HCT116 (cell line): ENCODE measurements at regions not wholly inside any gene's neighbourhood (a gene's known extent, or its start where the extent isn't known, plus 50 kb on each side); places are given as distances from the start of the nearest gene placed in this dataset.

ENCODE experiments used
- CBX3 ChIP-seq: IDR thresholded peaks from 2 replicates; pipeline ENCODE4 v1.6.1; 2012; ENCODE audit warnings: low read depth
- CEBPB ChIP-seq: IDR thresholded peaks from 2 replicates; pipeline ENCODE4 v1.6.1; 2012; ENCODE audit warnings: low read depth
- CTCF ChIP-seq, 3 experiments: fragments of 200-600 bp in 1 of 3; sonication (generic) in 1 of 3; IDR thresholded peaks in 2 of 3; conservative IDR thresholded peaks in 1 of 3; 2 replicates each; pipeline ENCODE4 v1.5.1; 2012 to 2017; ENCODE audit warnings: low read depth in 2 of 3, low read length in 2 of 3, antibody characterized with exemption in 1 of 3, borderline replicate concordance in 1 of 3, control low read depth in 1 of 3, mild to moderate bottlenecking in 1 of 3, mixed read lengths in 1 of 3, mixed run types in 1 of 3, moderate library complexity in 1 of 3; ENCODE audit not compliant: insufficient read depth in 1 of 3
- EGR1 ChIP-seq: IDR thresholded peaks from 2 replicates; pipeline ENCODE4 v1.6.1; 2012; ENCODE audit warnings: low read depth
- EZH2 ChIP-seq: fragments of 200-600 bp; sonication (generic); IDR thresholded peaks from 2 replicates; pipeline ENCODE4 v1.6.1; 2017; ENCODE audit warnings: antibody characterized with exemption, mixed run types
- EZH2phosphoT487 ChIP-seq: fragments of 200-600 bp; IDR thresholded peaks from 2 replicates; pipeline ENCODE4 v1.6.1; 2018; ENCODE audit warnings: antibody characterized with exemption, borderline replicate concordance
- POLR2A ChIP-seq: IDR thresholded peaks from 2 replicates; pipeline ENCODE4 v1.7.0; 2011; ENCODE audit warnings: borderline replicate concordance; ENCODE audit not compliant: insufficient read depth, insufficient read length; ENCODE audit errors: extremely low read depth
- POLR2AphosphoS5 ChIP-seq: IDR thresholded peaks from 2 replicates; pipeline ENCODE4 v1.6.1; 2011; ENCODE audit warnings: mild to moderate bottlenecking, low read depth, low read length, moderate library complexity
- SIN3A ChIP-seq: IDR thresholded peaks from 2 replicates; pipeline ENCODE4 v1.6.1; 2012; ENCODE audit warnings: low read depth
- TCF7L2 ChIP-seq: IDR thresholded peaks from 2 replicates; pipeline ENCODE4 v1.7.0; 2011; ENCODE audit warnings: borderline replicate concordance, inconsistent platforms; ENCODE audit not compliant: insufficient read depth, insufficient read length; ENCODE audit errors: extremely low read depth
- YY1 ChIP-seq: IDR thresholded peaks from 2 replicates; pipeline ENCODE4 v1.6.1; 2011; ENCODE audit warnings: low read length, low read depth, moderate library complexity, mild to moderate bottlenecking; ENCODE audit not compliant: insufficient replicate concordance; ENCODE audit errors: extremely low read depth
- ZNF274 ChIP-seq: fragments of 200-500 bp; sonication (Bioruptor generic); IDR thresholded peaks from 2 replicates; pipeline ENCODE4 v1.6.1; 2014; ENCODE audit warnings: mild to moderate bottlenecking, low read depth, low read length, inconsistent platforms
- TF ChIP-seq, protein P1 (sequence below): IDR thresholded peaks from 2 replicates; pipeline ENCODE4 v1.6.1; 2012; ENCODE audit warnings: low read depth
- TF ChIP-seq, protein P2 (sequence below): IDR thresholded peaks from 2 replicates; pipeline ENCODE4 v1.6.1; 2012

- TF ChIP-seq POLR2AphosphoS5: no peak
- no peak for TF ChIP-seq CBX3
- TF ChIP-seq POLR2A: no peak
- TF ChIP-seq YY1: no peak
- no peak for TF ChIP-seq CTCF (IDR thresholded peaks at IDR 0.05 in 2 of 3, conservative IDR thresholded peaks at IDR 0.05 in 1 of 3; ENCODE audit: borderline replicate concordance in 1 of 3, insufficient read depth in 1 of 3, low read depth in 2 of 3, low read length in 2 of 3)
- TF ChIP-seq, protein P1, sequence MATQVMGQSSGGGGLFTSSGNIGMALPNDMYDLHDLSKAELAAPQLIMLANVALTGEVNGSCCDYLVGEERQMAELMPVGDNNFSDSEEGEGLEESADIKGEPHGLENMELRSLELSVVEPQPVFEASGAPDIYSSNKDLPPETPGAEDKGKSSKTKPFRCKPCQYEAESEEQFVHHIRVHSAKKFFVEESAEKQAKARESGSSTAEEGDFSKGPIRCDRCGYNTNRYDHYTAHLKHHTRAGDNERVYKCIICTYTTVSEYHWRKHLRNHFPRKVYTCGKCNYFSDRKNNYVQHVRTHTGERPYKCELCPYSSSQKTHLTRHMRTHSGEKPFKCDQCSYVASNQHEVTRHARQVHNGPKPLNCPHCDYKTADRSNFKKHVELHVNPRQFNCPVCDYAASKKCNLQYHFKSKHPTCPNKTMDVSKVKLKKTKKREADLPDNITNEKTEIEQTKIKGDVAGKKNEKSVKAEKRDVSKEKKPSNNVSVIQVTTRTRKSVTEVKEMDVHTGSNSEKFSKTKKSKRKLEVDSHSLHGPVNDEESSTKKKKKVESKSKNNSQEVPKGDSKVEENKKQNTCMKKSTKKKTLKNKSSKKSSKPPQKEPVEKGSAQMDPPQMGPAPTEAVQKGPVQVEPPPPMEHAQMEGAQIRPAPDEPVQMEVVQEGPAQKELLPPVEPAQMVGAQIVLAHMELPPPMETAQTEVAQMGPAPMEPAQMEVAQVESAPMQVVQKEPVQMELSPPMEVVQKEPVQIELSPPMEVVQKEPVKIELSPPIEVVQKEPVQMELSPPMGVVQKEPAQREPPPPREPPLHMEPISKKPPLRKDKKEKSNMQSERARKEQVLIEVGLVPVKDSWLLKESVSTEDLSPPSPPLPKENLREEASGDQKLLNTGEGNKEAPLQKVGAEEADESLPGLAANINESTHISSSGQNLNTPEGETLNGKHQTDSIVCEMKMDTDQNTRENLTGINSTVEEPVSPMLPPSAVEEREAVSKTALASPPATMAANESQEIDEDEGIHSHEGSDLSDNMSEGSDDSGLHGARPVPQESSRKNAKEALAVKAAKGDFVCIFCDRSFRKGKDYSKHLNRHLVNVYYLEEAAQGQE: no peak
- TF ChIP-seq EZH2: no peak
- TF ChIP-seq SIN3A: no peak
- TF ChIP-seq, protein P2, sequence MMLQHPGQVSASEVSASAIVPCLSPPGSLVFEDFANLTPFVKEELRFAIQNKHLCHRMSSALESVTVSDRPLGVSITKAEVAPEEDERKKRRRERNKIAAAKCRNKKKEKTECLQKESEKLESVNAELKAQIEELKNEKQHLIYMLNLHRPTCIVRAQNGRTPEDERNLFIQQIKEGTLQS: no peak
- no peak for TF ChIP-seq EZH2phosphoT487
- no peak for TF ChIP-seq TCF7L2
- TF ChIP-seq EGR1: no peak
- TF ChIP-seq CEBPB: no peak
- TF ChIP-seq ZNF274: no peak
These were observed 147.4 kb upstream of the TBX20 start for GRCh38 chr7:35401217-35401879.
